Loucy (cell line): ENCODE measurements at regions not wholly inside any gene's neighbourhood (a gene's known extent, or its start where the extent isn't known, plus 50 kb on each side); places are given as distances from the start of the nearest gene placed in this dataset.

Experiments used
- CTCF ChIP-seq: fragments of 200-600 bp; sonication (generic); conservative IDR thresholded peaks from 2 replicates; pipeline ENCODE4 v1.5.1; 2014; ENCODE audit warnings: mild to moderate bottlenecking, antibody characterized with exemption, low read length
- EZH2phosphoT487 ChIP-seq: fragments of 200-600 bp; IDR thresholded peaks from 2 replicates; pipeline ENCODE4 v1.6.1; 2018; ENCODE audit warnings: antibody characterized with exemption, mild to moderate bottlenecking, moderate library complexity, borderline replicate concordance

GRCh38 chr1:72419229-72419628 is 136.9 kb upstream of the NEGR1 start:
- TF ChIP-seq CTCF, result no peak
- TF ChIP-seq EZH2phosphoT487, result no peak
